DOHH2 (cell line): ENCODE measurements at regions not wholly inside any gene's neighbourhood (a gene's known extent, or its start where the extent isn't known, plus 50 kb on each side); places are given as distances from the start of the nearest gene placed in this dataset.

Experiments
- H3F3A ChIP-seq: fragments of 200-600 bp; sonication (generic), shearing (Covaris generic); 2 replicates; pipeline ENCODE4 v1.6.0; 2016; ENCODE audit warnings: antibody characterized with exemption, mild to moderate bottlenecking; ENCODE audit not compliant: control insufficient read depth, insufficient read depth
- H3K27ac ChIP-seq: fragments of 200-600 bp; sonication (generic); 2 replicates; pipeline ENCODE4 v1.5.1; 2014; ENCODE audit warnings: low read depth, mild to moderate bottlenecking, low read length, moderate library complexity
- H3K27me3 ChIP-seq: fragments of 200-600 bp; sonication (generic); 2 replicates; pipeline ENCODE4 v1.6.1; 2014; ENCODE audit warnings: mild to moderate bottlenecking, low read length, mixed read lengths; ENCODE audit not compliant: control insufficient read depth
- H3K36me3 ChIP-seq: fragments of 200-600 bp; sonication (generic); 2 replicates; pipeline ENCODE4 v1.6.1; 2014; ENCODE audit warnings: mild to moderate bottlenecking, low read length, moderate library complexity, mixed read lengths; ENCODE audit not compliant: control insufficient read depth
- H3K4me1 ChIP-seq: fragments of 200-600 bp; sonication (generic); 2 replicates; pipeline ENCODE4 v1.6.1; 2014; ENCODE audit warnings: mild to moderate bottlenecking, low read length, mixed read lengths; ENCODE audit not compliant: control insufficient read depth
- H3K4me2 ChIP-seq: fragments of 200-600 bp; sonication (generic); 2 replicates; pipeline ENCODE4 v1.6.0; 2014; ENCODE audit warnings: mild to moderate bottlenecking, low read length, moderate library complexity
- H3K4me3 ChIP-seq: fragments of 200-600 bp; sonication (generic); 2 replicates; pipeline ENCODE4 v1.5.1; 2014; ENCODE audit warnings: mild to moderate bottlenecking, low read length, mixed read lengths
- H3K79me2 ChIP-seq: fragments of 200-600 bp; sonication (generic); 2 replicates; pipeline ENCODE4 v1.6.1; 2014; ENCODE audit warnings: mild to moderate bottlenecking, low read length, mixed read lengths; ENCODE audit not compliant: control insufficient read depth
- H3K9me2 ChIP-seq: fragments of 200-600 bp; sonication (generic); replicated peaks from 2 replicates; pipeline ENCODE4 v1.6.1; 2014; ENCODE audit warnings: mild to moderate bottlenecking, low read length, mixed read lengths; ENCODE audit not compliant: control insufficient read depth
- H3K9me3 ChIP-seq: fragments of 200-600 bp; sonication (generic); 2 replicates; pipeline ENCODE4 v1.6.1; 2014; ENCODE audit warnings: antibody characterized with exemption, low read length, mixed read lengths; ENCODE audit not compliant: control insufficient read depth, insufficient read depth
- H4K20me1 ChIP-seq: fragments of 200-600 bp; sonication (generic); 2 replicates; pipeline ENCODE4 v1.6.0; 2014; ENCODE audit warnings: low read depth, mild to moderate bottlenecking, antibody characterized with exemption, low read length, moderate library complexity; ENCODE audit not compliant: control insufficient read depth, insufficient read depth
- CTCF ChIP-seq: fragments of 200-600 bp; sonication (generic); IDR thresholded peaks from one replicate; pipeline ENCODE4 v1.5.1; 2014; ENCODE audit warnings: antibody characterized with exemption, mild to moderate bottlenecking, low read depth, low read length; ENCODE audit not compliant: poor library complexity, severe bottlenecking
- EZH2phosphoT487 ChIP-seq: fragments of 200-600 bp; sonication (generic); IDR thresholded peaks from 2 replicates; pipeline ENCODE4 v1.6.1; 2017; ENCODE audit warnings: borderline replicate concordance, mild to moderate bottlenecking, antibody characterized with exemption, low read length, moderate library complexity, mixed read lengths

GRCh38 chr3:87719060-87719459 lies 339.7 kb downstream of the CGGBP1 start:
- Histone ChIP-seq H3K9me3 (no peaks in the 10 kb centered on the region), H3K27ac (no peak overlapping the region), H3K9me2 (no peaks in the 10 kb centered on the region), H3K4me1 (no peaks in the 10 kb centered on the region), H3K36me3 (no peaks in the 10 kb centered on the region), H3K79me2 (no peaks in the 10 kb centered on the region), H3K4me3 (no peak overlapping the region), H4K20me1 (no peaks in the 10 kb centered on the region), H3F3A (no peaks in the 10 kb centered on the region), H3K4me2 (no peak overlapping the region), H3K27me3 (no peaks in the 10 kb centered on the region)
- TF ChIP-seq EZH2phosphoT487 (no peak), CTCF (no peak)

GRCh38 chr3:87710511-87710910 lies 348.3 kb downstream of the CGGBP1 start:
- no peaks in the 10 kb centered on the region for H3K9me2 ChIP-seq
- H3K4me3 ChIP-seq, result no peak overlapping the region
- H4K20me1 ChIP-seq, result no peaks in the 10 kb centered on the region
- no peak for TF ChIP-seq EZH2phosphoT487
- TF ChIP-seq CTCF, result no peak
- H3K9me3 ChIP-seq, result no peaks in the 10 kb centered on the region
- H3K4me1 ChIP-seq, result no peaks in the 10 kb centered on the region
- no peaks in the 10 kb centered on the region for H3K27me3 ChIP-seq
- H3K27ac ChIP-seq, result no peak overlapping the region
- no peaks in the 10 kb centered on the region for H3K36me3 ChIP-seq
- no peak overlapping the region for H3K4me2 ChIP-seq
- no peaks in the 10 kb centered on the region for H3K79me2 ChIP-seq
- no peaks in the 10 kb centered on the region for H3F3A ChIP-seq

GRCh38 chr3:87710028-87710427 lies 348.8 kb downstream of the CGGBP1 start:
- Histone ChIP-seq H3F3A (no peaks in the 10 kb centered on the region), H4K20me1 (no peaks in the 10 kb centered on the region), H3K36me3 (no peaks in the 10 kb centered on the region), H3K9me2 (no peaks in the 10 kb centered on the region), H3K27me3 (no peaks in the 10 kb centered on the region), H3K4me1 (no peaks in the 10 kb centered on the region), H3K4me2 (no peak overlapping the region), H3K27ac (no peak overlapping the region), H3K79me2 (no peaks in the 10 kb centered on the region), H3K9me3 (no peaks in the 10 kb centered on the region), H3K4me3 (no peak overlapping the region)
- TF ChIP-seq EZH2phosphoT487, result no peak
- TF ChIP-seq CTCF, result no peak

- no peaks in the 10 kb centered on the region for H3K79me2 ChIP-seq
- no peak for TF ChIP-seq EZH2phosphoT487
- TF ChIP-seq CTCF, result no peak
Measured at GRCh38 chr3:87706176-87706575, 352.6 kb downstream of the CGGBP1 start.

More at GRCh38 chr3:87706176-87706575, 352.6 kb downstream of the CGGBP1 start:
- Histone ChIP-seq H3K9me2 (no peaks in the 10 kb centered on the region), H3K4me1 (no peaks in the 10 kb centered on the region), H3K27me3 (no peaks in the 10 kb centered on the region), H3K9me3 (no peaks in the 10 kb centered on the region), H3K27ac (no peak overlapping the region), H3K36me3 (no peaks in the 10 kb centered on the region), H4K20me1 (no peaks in the 10 kb centered on the region), H3F3A (no peaks in the 10 kb centered on the region), H3K4me2 (no peak overlapping the region), H3K4me3 (no peak overlapping the region)
